ENCODE measurements at regions not wholly inside any gene's neighbourhood (a gene's known extent, or its start where the extent isn't known, plus 50 kb on each side); places are given as distances from the start of the nearest gene placed in this dataset.

GRCh38 chr5:12358371-12359090 is 454.3 kb upstream of the CTNND2 start:
- TF ChIP-seq, protein P1, sequence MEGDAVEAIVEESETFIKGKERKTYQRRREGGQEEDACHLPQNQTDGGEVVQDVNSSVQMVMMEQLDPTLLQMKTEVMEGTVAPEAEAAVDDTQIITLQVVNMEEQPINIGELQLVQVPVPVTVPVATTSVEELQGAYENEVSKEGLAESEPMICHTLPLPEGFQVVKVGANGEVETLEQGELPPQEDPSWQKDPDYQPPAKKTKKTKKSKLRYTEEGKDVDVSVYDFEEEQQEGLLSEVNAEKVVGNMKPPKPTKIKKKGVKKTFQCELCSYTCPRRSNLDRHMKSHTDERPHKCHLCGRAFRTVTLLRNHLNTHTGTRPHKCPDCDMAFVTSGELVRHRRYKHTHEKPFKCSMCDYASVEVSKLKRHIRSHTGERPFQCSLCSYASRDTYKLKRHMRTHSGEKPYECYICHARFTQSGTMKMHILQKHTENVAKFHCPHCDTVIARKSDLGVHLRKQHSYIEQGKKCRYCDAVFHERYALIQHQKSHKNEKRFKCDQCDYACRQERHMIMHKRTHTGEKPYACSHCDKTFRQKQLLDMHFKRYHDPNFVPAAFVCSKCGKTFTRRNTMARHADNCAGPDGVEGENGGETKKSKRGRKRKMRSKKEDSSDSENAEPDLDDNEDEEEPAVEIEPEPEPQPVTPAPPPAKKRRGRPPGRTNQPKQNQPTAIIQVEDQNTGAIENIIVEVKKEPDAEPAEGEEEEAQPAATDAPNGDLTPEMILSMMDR (IDR thresholded peaks at IDR 0.05; ENCODE audit: low read depth, low read length, missing control alignments), result no peak
- no peak for DNase-seq (ENCODE audit: extremely low read depth, low read depth)
- H3K4me3 ChIP-seq (replicated peaks; ENCODE audit: low read depth, low read length), result no peak overlapping the region

GRCh38 chr5:12357626-12358025 is 453.4 kb upstream of the CTNND2 start:
- no peak overlapping the region for H3K4me3 ChIP-seq (replicated peaks; ENCODE audit: low read depth, low read length)
- TF ChIP-seq, protein P1 (IDR thresholded peaks at IDR 0.05; ENCODE audit: low read depth, low read length, missing control alignments), result no peak
- DNase-seq (ENCODE audit: extremely low read depth, low read depth), result no peak

- no peak overlapping the region for H3K4me3 ChIP-seq (replicated peaks; ENCODE audit: low read depth, low read length)
- no peak for DNase-seq (ENCODE audit: extremely low read depth, low read depth)
- TF ChIP-seq, protein P1 (IDR thresholded peaks at IDR 0.05; ENCODE audit: low read depth, low read length, missing control alignments), result no peak
These were observed 450.4 kb upstream of the CTNND2 start for GRCh38 chr5:12354686-12355085.

GRCh38 chr5:12343558-12343957 is 439.3 kb upstream of the CTNND2 start:
- TF ChIP-seq, protein P1 (IDR thresholded peaks at IDR 0.05; ENCODE audit: low read depth, low read length, missing control alignments), result no peak
- DNase-seq (ENCODE audit: extremely low read depth, low read depth), result no peak
- H3K4me3 ChIP-seq (replicated peaks; ENCODE audit: low read depth, low read length), result no peak overlapping the region

DNA sequence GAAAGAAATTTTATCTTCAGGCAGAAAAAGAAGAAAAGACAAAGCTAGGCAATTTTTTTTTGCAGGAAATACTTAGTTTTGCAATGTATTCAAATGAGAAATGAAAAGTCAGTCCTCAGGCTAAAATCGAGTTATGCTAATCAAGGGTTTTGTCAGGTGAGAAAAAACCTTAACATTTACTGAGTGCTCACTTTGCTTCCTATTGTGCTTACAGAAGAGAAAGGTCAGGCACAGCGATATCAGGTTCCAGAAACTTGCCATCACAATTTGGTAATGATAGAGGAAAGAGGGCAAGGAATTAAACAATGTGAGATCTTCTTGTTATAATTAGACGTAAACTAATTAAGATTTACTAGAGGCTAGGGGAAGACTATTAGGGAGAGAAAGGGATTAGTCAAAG is 431.7 kb upstream of the CTNND2 start:
- no peak for DNase-seq (ENCODE audit: extremely low read depth, low read depth)
- no peak overlapping the region for H3K4me3 ChIP-seq (replicated peaks; ENCODE audit: low read depth, low read length)
- TF ChIP-seq, protein P1 (IDR thresholded peaks at IDR 0.05; ENCODE audit: low read depth, low read length, missing control alignments), result no peak

- no peak overlapping the region for H3K4me3 ChIP-seq (replicated peaks; ENCODE audit: low read depth, low read length)
- no peak for DNase-seq (ENCODE audit: extremely low read depth, low read depth)
- TF ChIP-seq, protein P1 (IDR thresholded peaks at IDR 0.05; ENCODE audit: low read depth, low read length, missing control alignments), result no peak
These were observed 428.2 kb upstream of the CTNND2 start for GRCh38 chr5:12332480-12332879.
